Erythroblast (primary cell): ENCODE measurements at regions not wholly inside any gene's neighbourhood (a gene's known extent, or its start where the extent isn't known, plus 50 kb on each side); places are given as distances from the start of the nearest gene placed in this dataset.
"Not testable (repeated sequence)": the region's sequence is repeated elsewhere in the genome, so short reads cannot be mapped to it uniquely, and the experiment has no call there.

Experiments used
- GATA1 ChIP-seq: IDR thresholded peaks from 2 replicates; pipeline ENCODE4 v1.6.1; 2011; ENCODE audit warnings: low read depth, mild to moderate bottlenecking, control low read depth, low read length, moderate library complexity
- POLR2A ChIP-seq: IDR thresholded peaks from 2 replicates; pipeline ENCODE4 v1.6.1; 2011; ENCODE audit warnings: mild to moderate bottlenecking, low read length

DNA sequence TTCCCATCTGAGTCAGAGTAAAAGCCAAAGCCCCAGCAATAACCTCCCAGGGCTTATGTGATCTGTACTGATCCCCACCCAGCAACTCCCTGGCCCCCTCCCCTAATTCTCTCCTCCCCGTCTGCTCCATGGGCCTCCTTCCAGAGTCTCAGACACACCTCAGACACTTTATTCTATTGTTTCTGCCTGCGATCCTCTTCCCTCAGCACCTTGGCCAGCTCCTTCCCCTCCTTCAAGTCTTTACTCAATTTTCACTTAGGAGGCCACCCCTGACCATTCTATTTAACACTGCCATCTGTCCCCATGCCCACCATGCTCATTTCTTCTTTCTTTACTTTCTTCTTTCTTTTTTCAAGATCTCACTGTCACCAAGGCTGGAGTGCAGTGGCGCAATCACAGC lies 81.0 kb upstream of the COBL start:
- TF ChIP-seq POLR2A, GATA1: not testable (repeated sequence)
